ENCODE measurements at regions not wholly inside any gene's neighbourhood (a gene's known extent, or its start where the extent isn't known, plus 50 kb on each side); places are given as distances from the start of the nearest gene placed in this dataset.

- TF ChIP-seq POLR2A (IDR thresholded peaks at IDR 0.05): no peak
- no peak for TF ChIP-seq CTCF (IDR thresholded peaks at IDR 0.05)
Observed at GRCh38 chr5:5587474-5587873, 165.0 kb downstream of the ICE1 start.

Measured in thyroid gland (tissue), 4 donors.